Activated CD8-positive, alpha-beta memory T cell treated with anti-CD3 and anti-CD28 coated beads, Interleukin-2, amount 50 U/mL, for 1 hour (primary cell): ENCODE measurements at regions not wholly inside any gene's neighbourhood (a gene's known extent, or its start where the extent isn't known, plus 50 kb on each side); places are given as distances from the start of the nearest gene placed in this dataset.

Experiments
- DNase-seq: peaks from one replicate; pipeline ENCODE4 v3.0.0-alpha.2; 2020; ENCODE audit errors: extremely low read depth

DNA sequence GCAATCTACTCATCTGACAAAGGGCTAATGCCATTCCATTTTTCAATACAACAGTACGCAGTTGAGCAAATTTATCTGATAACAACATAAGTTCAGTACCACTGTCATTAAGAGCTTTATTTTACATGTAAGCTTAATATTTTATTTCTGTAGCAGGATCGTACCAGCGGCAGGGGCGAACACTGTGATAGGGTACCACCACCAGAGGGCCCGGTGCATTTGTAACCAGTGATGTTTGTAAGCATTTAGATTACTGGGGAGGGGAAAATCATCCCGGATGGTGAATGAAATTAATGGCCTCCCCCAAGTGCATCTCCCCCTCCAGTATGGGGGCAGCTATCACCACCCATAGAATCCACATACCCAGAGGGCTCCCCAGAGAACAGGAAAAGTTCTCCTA lies 179.0 kb downstream of the ADGRA3 start:
- no peak for DNase-seq

DNA sequence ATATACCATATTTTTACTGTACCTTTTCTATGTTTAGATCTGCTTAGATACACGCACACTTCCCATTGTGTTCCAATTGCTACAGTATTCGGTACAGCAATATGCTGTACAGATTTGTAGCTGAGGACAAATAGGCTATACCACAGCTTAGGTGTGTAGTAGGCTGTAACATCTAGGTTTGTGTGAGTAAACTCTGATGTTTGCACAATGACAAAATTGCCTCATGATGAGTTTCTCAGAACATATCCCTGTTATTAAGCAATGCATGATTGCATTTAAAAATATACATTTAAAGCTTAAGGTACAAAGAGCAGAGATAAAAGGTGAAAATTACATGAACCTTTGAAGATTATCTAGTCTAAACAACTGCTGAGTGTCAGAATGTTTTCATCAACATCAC lies 181.7 kb downstream of the ADGRA3 start:
- DNase-seq: no peak

DNA sequence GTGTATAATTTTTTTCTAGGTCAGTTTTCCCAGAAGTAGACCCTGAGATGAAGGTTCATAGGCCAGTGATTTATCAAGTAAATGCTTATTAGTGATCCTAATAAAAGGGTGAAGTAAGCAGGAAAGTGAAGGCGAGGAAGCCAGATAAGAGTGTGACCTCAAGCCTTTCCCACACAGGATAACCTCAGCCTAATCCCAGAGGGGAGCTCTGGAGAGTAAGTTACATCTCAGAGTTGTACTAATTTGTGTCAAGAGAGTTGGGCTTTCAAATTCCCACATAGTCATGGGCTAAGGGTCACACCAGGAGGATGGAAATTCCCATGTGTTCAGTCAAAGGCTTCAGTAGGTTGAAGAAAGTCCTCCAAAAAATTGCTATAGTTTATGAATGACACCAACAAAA lies 191.4 kb downstream of the ADGRA3 start:
- DNase-seq: no peak

DNA sequence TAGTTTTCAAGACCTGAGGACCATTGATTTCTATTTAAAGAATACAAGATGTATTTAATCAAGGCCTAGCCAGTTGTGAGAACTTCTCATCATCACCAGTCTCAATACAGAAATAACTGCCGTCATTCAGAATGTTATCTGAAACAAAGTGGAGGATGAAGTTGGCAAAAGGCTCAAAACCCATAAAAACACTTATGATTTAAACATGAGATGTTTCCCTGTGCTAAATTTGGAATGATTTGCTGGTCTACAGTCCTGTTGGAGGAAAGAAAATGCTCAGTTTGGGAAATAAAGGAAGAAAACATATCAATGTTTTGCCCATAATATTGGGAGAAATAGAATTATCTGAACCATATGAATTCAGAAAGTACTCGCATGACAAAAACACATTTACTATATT lies 192.2 kb downstream of the ADGRA3 start:
- no peak for DNase-seq

DNA sequence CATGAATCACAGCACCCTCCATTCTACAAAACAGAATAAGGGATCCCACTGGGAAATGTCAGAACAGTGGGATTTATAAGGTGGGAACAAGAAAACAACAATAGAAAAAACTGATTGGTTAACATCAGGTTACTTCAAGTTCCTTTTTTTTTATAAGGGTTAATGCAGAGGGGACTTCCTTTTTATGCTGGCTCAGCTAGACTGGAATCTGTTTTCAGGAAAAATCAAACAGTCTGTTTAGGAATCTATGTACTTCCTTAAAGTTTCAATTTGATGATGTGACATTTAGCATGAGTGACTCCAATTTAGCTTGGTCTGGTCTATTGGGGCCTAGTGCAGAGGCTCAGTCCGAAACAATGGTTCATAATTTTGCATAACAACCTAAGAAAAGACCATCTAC lies 192.9 kb downstream of the ADGRA3 start:
- DNase-seq: no peak

DNA sequence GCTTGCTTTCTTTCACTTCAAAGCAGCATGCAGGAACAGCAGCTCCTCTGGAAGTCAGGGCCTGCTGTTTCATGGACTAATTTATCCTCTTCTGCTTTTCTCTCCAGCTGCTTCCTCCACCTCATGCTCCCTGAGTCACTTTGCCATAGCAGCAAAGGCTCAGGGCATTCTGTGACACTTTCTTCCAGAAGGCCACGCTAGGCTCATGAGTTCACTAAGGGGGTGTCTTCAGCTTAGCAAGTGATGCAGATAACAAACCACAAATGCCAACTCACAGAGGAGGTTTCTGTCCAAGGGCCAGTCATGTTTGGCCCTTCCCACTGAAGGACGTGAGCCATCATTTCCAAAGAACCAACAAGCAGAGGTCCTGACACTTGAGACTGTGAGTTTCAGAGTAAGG lies 200.2 kb downstream of the ADGRA3 start:
- no peak for DNase-seq

DNA sequence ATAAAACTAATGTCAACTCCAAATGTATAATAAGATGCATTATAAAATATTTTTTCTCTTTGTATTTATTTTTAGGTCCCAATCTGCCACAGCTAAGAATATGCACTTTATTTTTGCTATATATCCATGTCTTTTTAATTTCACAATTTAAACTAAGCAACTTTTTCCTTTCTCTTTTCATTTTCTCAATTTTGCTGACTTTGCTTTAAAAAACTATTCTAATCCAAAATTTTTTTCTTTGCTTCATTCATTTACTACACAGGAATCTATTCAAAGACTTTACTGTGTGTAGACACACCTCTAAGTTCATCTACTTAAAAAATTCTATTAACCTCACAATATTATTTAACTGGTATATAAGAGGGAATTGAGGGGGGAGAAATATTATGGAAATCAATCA lies 201.9 kb downstream of the ADGRA3 start:
- no peak for DNase-seq

DNA sequence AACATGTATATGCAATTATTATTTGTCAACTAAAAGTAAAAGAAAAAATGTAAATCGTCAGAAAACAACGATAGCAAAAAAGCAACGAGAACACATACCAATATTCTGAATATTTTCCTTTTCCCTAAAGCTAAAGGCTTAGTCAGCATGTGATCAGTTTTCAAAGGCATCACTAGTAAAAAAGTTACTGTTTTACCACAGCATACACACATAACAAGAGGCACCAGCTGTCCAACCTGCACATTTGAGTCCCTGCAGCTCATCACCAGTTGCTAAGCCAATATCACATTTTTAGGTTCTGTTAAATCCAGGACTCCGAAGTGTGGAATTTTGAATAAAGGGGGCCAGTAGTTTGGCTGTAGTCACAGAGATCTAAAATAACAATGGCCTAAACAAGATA lies 203.8 kb downstream of the ADGRA3 start:
- DNase-seq: no peak

DNA sequence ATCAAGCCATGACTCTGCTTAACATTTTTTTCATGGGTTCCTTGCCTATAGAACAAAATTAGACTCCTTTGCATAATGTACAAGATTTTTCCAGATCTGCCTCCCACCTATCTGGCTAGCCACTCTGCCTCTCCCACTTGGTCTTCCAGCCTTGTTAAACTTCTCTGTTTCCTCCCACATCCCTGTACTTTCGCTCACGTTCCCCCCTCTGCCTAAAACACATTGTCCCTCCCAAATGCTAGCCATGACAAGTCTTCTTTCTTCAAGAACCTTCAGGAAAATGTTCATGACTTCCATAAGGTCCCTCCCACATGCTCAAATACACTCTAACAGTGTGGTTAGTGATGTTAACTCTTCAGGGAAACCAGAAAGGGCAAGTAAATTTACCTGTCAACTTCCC lies 214.6 kb downstream of the ADGRA3 start:
- no peak for DNase-seq

DNA sequence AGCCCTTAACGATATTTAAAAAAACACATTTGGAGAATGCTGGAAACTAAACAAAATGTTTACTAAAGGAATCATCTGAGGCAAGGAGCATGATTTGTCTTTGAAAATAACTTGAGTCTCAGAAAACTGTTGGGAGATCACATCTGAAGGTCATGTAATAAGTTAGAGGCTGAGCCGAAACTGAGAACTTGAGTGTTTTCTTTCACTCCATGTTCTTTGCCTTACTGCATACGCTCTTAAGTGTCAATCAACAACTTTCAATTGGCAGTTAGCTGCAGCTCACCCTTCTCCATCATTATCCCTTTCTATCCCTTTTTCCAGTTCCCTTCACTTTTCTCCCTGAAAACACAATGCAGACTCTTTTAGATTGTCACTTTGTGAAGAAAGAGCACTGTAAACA lies 216.2 kb downstream of the ADGRA3 start:
- no peak for DNase-seq

DNA sequence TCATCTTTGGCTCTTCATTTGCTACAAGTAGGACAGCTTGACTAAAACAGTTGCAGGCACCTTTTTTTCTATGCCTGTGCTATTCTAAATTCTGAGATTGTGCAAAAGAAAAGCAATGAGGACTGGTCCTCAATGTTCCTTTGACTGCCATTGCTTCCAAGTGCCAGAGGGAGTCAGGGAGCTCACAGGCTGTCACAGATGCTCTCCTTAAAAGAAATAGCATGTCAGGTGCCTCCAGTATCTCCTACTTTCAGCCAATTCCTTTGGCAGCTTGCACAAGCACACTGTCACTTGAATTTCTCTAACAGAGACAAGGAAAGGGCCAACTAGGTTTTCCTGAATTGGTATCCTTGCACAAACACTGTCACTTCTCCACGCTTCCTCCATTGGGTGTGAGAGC lies 228.2 kb downstream of the ADGRA3 start:
- no peak for DNase-seq

DNA sequence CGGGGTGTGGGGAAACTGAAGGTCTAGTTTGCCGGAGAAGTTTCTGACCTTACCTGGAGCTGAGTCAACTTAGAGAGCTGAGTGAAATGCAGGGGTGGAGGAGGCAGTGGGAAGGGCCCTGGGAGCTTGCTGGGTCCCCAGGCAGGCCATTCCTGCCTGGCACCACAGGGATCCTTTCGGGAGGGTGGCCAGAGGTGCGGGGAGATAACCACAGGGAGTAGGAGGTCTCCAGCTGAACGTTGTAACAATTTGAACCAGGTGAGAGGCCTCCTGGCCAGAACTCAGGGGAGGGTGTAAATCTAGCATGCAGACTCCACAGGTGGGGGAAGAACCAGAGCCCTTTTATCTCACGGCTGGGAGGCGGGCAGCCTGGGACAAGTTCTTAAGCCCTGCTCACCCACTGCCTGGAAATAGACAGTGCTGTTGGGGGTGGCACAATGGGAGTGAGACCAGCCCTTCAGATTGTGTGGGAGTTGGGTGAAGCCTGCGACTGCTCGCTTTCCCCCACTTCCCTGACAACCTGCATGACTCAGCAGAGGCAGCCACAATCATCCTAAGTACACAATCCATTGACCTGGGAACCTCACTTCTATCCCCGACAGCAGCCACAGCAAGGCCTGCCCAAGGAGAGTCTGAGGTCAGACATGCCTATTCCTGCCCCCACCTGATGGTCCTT lies 247.4 kb downstream of the ADGRA3 start:
- DNase-seq: no peak

DNA sequence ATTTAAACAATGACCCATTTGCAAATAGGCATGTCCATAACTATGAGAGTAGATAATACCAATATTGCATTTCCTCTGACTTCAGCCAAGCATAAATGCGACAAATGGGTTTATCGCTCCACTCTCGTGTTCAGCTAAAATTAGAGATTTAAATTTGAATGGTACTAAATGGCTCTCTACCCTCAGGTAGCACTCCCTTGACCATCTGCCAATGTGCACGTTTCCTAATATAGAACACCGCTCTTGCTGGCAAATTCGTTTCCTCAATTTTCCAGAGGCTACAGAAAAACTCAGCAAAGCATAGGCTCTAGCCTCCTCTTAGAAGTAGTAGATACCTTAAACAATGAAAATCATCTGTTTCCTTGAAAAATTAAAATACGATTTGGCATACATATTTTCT lies 251.6 kb downstream of the ADGRA3 start:
- no peak for DNase-seq

DNA sequence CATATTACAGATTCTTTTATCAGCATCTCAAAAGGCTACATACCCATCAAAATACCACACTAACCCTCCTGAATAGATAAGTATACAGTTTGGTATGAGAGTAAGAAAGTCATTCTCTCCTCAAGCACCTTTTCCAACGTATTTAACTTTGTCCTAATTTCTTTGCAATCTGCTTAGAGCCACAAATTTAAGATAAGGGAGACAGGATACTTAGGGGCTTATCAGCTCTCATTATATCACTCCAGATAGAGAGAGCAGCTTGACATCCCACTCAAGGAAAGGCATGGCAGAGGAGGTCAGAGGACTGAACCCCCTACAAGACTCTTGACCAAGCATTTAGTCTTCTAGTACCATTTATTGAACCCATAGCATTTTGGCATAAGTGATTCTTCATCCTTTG lies 262.4 kb downstream of the ADGRA3 start:
- no peak for DNase-seq

DNA sequence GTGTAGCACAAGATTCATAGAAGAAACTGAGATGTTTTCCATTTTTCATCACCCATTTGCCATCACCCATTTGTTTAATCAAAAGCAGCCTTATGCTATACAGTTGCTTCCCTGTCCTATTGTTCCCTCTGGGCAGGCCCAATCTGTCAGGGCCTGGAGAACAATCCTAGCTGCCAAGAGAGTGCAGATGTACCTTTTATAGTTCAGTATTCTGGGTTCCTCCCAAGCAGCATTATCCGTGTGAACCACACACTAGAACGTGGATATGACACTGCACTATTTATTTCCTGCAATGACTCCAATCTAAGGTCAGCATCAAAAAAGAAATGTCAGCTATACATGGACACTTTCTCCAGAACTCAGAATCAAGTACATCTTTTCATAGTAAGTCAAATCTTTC lies 269.0 kb downstream of the ADGRA3 start:
- DNase-seq: no peak

DNA sequence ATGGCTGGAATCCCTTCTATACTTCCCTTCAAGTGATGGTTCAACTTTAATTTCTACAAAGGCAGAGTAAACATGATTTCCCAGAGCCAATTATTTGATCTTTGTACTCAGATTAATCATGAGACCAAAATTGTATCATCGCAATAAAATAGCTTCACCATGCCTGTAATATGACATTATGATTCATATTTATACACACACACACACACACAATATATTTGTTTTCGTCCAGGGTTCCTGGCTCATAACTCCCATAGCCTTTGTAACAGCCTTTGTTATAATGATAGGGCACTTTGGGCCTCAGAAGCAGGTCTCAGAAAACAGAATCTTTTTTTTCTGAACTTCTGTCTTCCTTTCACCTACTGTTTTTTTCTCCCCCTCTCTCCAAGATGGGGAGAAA lies 270.6 kb downstream of the ADGRA3 start:
- DNase-seq: no peak

DNA sequence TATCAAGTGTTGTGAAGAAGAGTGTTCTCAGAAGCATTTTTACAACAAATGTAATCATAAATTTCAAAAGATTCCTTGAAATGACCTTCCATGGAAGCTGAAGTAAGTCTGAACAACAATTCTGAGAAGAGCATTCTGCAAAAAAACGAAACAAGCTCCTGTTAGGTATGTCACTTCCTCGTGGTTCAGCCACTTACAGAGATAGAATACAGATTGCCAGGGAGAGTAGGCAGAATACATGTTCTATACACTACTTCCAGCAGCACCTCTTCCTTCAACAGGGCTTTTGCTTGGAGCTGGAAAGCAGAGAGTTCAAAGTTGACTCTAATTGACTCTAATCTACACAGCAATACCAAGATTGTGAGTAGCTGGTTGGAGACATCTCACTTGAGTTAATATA lies 274.5 kb downstream of the ADGRA3 start:
- DNase-seq: no peak

DNA sequence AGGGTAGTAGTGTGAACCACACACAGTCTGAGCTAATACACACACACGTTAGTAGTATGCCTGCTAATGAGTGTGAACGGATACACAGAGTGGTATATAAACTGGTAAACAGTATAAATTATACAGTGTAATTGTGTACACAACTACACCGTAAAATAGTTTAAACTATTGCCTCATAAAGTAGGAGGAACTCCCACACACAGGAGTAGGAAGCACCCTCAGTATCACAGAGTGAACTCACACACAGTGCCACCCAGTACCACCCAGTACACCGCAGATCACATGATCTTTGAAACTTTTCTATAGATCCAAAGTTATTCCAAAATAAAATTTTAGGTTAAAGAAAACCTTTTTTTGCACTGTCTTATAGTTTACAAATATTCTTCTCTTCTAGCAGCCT lies 275.1 kb downstream of the ADGRA3 start:
- no peak for DNase-seq

DNA sequence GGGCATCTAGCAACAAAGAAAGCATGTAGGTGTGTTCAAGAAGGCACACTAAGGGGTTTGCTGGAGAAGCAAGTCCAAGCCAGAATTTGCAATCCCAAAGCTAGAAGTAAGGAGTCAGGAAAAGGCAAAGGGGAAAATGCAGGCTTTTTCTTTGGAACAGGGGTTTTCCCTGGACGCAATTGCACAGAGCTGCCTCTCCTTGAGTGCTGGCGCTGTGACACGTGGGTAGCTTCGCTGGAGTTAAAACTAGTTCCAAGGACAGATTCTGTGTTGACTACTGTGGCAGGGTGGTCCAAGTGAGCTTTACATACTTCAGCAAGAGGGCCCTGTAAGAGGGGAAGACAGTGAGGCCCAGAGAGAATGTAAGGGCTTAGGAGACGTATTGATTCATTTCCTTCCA lies 277.1 kb downstream of the ADGRA3 start:
- no peak for DNase-seq

DNA sequence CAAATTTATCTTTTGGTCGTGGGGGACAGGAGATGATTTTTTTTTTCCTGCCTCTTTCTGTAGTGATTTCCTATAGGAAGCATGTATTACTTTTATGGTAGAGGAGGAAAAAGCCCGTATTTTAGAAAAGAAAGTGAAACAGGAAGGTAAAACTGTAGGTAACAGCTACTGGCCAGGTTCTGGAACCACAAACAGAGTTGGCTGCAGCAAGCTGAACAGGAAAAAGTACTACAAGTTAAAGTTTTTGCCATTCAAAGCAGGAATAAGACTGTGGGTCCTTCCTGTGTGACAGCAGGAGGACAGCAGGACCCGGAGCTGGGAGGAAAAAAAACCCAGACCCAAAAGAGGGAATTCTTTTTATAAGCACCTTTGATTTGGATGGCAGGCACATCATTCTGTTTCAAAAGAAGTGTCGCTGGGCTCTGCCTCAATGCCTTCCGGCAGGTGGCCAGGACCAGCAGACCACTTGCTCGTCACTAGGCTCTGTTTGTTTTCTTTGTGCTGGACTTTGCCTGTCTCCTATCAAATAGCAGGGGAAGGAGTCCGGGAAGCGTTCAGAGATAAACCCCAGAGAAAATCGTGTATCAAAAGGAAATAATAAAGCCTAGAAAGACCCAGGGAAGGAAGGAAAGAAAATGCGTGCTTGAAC lies 277.9 kb downstream of the ADGRA3 start:
- DNase-seq: no peak

DNA sequence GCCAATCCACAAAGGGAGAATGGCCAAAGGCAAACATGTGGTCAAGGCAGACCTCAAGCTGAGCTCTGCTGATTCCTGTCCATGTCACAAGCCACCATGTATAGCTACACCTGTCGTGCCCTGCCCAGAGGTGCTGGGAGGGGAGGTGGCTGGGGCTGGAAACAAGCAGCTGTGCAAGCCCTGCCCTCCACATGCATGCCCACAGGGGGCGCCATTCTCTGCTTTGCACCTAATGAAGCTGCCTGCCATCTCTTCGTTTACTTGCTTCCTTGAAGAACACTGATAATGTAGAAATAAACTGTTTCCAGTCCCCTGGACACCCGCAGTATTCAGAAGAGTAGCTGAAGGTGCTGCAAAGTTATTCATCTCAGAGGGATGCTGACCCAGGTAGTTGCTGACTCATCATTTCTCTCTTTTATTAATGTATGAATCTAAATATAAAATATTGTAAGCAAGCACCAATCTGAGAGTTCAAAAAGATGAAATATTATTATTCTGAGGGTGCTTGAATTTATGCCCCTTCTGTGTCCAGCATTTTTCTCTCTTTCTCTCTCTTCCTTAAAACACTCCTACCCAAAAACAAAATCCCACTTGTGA lies 278.6 kb downstream of the ADGRA3 start:
- DNase-seq: peak; percentile 3

DNA sequence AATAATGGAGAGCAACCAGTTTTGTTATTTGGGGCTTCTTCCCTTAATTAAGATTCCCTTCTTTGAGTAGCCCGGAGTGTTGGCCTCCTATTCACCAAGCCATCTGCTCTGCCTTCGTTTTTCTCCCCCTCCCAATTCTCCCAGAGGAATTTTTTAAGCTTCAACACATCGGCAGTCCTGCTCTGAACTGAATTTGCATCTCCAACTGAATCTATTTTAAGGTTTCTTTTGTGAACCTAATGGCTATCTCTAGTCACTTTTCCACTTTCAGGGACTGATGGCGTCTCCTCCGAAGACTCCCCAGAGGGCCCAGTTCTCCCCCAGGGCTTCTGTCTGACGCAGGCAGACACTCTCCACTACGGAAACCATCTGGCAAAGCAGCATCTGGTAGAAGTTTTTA lies 280.2 kb downstream of the ADGRA3 start:
- DNase-seq: no peak

DNA sequence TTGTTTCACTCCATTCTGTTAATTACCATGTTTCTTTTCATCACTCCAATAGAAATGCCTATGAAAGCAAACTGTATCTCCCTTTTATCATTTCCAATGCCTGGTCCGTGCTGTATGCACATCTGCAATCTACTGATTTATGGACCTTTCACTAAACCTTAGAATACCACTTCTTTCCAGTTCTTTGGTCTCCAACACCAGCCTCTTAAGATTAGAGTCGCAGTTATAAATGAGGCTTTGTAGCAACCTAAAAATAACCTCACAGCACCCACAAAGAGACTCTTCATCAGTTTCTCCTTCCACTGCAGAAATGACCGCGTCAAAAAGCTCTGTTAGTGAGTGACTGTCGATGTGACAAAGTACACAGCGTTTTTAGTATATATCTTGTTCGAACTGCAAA lies 282.6 kb downstream of the ADGRA3 start:
- no peak for DNase-seq

DNA sequence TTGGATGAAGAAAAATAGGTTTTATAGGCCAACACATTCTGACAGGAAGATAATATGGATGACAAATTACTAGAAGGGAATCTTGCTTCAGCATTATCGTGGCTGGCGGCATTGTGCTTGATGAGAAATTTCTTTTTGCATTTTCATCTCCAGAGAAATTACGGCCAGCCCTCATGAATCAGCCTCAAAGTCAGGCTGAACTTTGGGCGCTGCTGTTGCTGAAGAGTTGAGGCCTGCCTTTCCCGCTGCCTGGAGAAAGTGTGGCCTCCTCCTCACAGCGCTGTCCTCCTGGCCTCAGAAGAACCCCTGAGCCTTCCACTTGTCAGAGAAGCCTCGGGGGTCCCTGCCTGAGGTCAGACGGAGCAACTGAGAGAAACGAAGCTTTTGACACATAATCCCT lies 272.4 kb upstream of the KCNIP4 start:
- DNase-seq: no peak
